GM10266 (cell line): ENCODE measurements at regions not wholly inside any gene's neighbourhood (a gene's known extent, or its start where the extent isn't known, plus 50 kb on each side); places are given as distances from the start of the nearest gene placed in this dataset.

Source experiments
- DNase-seq: peaks from one replicate; pipeline ENCODE4 v3.0.0; 2012; ENCODE audit errors: extremely low spot score
- CTCF ChIP-seq: IDR thresholded peaks from 2 replicates; pipeline ENCODE4 v1.5.1; 2012; ENCODE audit warnings: mild to moderate bottlenecking, low read depth; ENCODE audit not compliant: control insufficient read depth, insufficient read depth; ENCODE audit errors: missing control alignments

DNA sequence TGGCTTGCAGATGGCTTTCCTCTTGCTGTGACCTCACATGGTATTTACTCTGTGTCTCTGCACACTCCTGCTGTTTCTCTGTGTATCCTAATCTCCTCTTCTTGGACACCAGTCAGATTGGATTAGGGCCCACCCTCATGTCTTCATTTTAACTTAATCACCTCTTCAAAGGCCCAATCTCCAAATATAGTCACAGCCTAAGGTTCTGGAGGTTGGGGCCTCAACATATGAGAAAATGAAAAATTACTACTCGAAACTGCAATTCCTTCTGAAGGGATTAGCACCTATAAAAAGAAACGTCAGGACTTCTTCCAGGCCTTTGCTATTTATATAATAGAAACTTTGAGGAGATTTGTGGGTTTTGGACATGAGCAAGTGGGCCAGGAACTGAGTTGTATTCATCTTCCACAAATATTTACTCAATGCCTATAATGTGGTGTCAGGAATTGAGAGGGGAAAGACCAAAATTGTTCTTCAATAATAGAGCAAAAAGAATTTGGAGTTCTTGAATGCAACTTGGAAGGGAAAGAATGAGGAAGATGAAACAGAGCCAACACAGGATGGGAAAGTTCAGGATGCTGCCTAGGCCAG lies 270.0 kb upstream of the FN1 start:
- DNase-seq = no peak
- no peak for TF ChIP-seq CTCF

DNA sequence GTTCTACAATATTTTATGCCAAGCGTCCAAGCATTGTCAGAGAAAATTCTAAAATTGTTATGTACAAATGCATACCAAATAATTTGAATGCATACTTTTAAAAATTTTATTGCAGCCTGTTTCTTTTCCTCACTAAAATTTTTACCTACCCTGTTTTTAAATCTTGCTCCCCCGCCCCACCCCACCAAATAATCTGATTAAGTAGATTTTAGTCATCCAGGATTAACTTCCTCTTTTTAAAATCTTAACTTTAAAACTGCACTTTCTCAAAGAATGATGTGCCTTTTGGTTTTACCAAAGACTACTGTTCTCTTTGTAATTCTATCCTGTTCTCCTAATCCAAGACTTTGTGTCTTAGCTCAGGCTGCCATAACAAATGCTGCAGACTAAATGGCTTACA lies 269.4 kb upstream of the FN1 start:
- TF ChIP-seq CTCF = no peak
- DNase-seq = no peak

GRCh38 chr2:215702116-215702902 lies 266.4 kb upstream of the FN1 start:
- DNase-seq = no peak
- no peak for TF ChIP-seq CTCF

- TF ChIP-seq CTCF = no peak
- no peak for DNase-seq
Measured at GRCh38 chr2:215699700-215700538, 264.1 kb upstream of the FN1 start.

DNA sequence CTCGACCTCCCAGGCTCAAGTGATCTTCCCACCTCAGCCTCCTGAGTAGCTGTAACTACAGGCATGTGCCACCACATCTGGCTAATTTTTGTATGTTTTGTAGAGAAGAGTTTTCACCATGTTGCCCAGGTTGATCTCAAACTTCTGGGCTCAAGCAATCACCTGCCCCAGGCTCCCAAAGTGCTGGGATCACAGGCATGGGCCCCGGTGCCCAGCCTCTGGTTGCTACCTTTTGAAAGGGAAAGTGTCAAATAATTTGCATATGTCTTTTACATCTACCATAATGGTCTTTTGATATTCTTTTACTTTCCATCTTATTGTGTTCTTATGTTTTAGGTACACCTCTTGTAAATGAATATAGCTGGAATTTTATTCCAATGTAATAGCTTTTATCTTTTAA lies 263.1 kb upstream of the FN1 start:
- DNase-seq = no peak
- TF ChIP-seq CTCF = no peak

DNA sequence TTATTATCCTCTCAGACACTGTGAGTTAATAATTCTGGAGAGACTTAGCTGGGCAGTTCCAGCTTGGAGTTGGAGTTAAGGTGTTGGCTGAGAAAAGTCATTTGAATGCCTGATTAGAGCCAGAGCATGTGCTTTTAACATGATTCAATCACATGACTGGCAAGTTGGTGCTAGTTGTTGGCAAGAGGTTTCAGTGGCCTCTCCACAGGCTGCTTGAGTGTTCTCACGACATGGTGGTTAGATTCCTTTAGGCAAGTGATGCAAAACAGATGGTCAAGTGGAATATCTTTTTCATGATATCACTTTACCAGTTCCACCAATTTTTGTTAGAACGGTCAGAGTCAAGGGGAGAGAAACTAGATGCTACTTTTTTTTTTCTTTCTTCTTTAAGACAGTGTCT lies 262.7 kb upstream of the FN1 start:
- no peak for TF ChIP-seq CTCF
- DNase-seq = no peak
